Hematopoietic multipotent progenitor cell (in vitro differentiated cells): ENCODE measurements at regions not wholly inside any gene's neighbourhood (a gene's known extent, or its start where the extent isn't known, plus 50 kb on each side); places are given as distances from the start of the nearest gene placed in this dataset.
"Not testable (repeated sequence)": the region's sequence is repeated elsewhere in the genome, so short reads cannot be mapped to it uniquely, and the experiment has no call there.

Source experiments
- DNase-seq, 3 donors: peaks; one replicate each; pipeline ENCODE4 v3.0.0-alpha.2; 2011 to 2015; ENCODE audit warnings: low read depth in 2 of 3, low spot score in 2 of 3

GRCh38 chr15:20204177-20204866, 337.3 kb downstream of the GOLGA6L6 start:
- DNase-seq = not testable (repeated sequence)

- DNase-seq = not testable (repeated sequence)
These were observed 337.9 kb downstream of the GOLGA6L6 start for GRCh38 chr15:20203649-20204150.

GRCh38 chr15:20194591-20195198, 346.9 kb downstream of the GOLGA6L6 start:
- not testable (repeated sequence) for DNase-seq

GRCh38 chr15:20192982-20193929, 348.3 kb downstream of the GOLGA6L6 start:
- DNase-seq = peak in 2 of 3 donors; percentile 38 to 79

- not testable (repeated sequence) for DNase-seq
These were observed 350.0 kb downstream of the GOLGA6L6 start for GRCh38 chr15:20191508-20192125.

- not testable (repeated sequence) for DNase-seq
These were observed 353.0 kb downstream of the GOLGA6L6 start for GRCh38 chr15:20188611-20189010.

- DNase-seq = not testable (repeated sequence)
These were observed 353.9 kb downstream of the GOLGA6L6 start for GRCh38 chr15:20187370-20188355.

- not testable (repeated sequence) for DNase-seq
These were observed 356.7 kb downstream of the GOLGA6L6 start for GRCh38 chr15:20184879-20185278.

- not testable (repeated sequence) for DNase-seq
These were observed 373.4 kb downstream of the GOLGA6L6 start for GRCh38 chr15:20168221-20168620.

- not testable (repeated sequence) for DNase-seq
These were observed 388.1 kb downstream of the GOLGA6L6 start for GRCh38 chr15:20153528-20153927.

GRCh38 chr15:20148679-20149078, 392.9 kb downstream of the GOLGA6L6 start:
- not testable (repeated sequence) for DNase-seq

GRCh38 chr15:20148008-20148407, 393.6 kb downstream of the GOLGA6L6 start:
- DNase-seq = not testable (repeated sequence)

- DNase-seq = not testable (repeated sequence)
These were observed 397.1 kb downstream of the GOLGA6L6 start for GRCh38 chr15:20144333-20145036.

GRCh38 chr15:20142906-20143305, 398.7 kb downstream of the GOLGA6L6 start:
- DNase-seq = not testable (repeated sequence)

- not testable (repeated sequence) for DNase-seq
These were observed 399.2 kb downstream of the GOLGA6L6 start for GRCh38 chr15:20142410-20142809.

GRCh38 chr15:20124668-20125067, 416.9 kb downstream of the GOLGA6L6 start:
- not testable (repeated sequence) for DNase-seq

- no peak for DNase-seq
These were observed 435.6 kb downstream of the GOLGA6L6 start for GRCh38 chr15:20106026-20106425.
